ENCODE measurements at regions not wholly inside any gene's neighbourhood (a gene's known extent, or its start where the extent isn't known, plus 50 kb on each side); places are given as distances from the start of the nearest gene placed in this dataset.
"Not testable (repeated sequence)": the region's sequence is repeated elsewhere in the genome, so short reads cannot be mapped to it uniquely, and the experiment has no call there.

DNA sequence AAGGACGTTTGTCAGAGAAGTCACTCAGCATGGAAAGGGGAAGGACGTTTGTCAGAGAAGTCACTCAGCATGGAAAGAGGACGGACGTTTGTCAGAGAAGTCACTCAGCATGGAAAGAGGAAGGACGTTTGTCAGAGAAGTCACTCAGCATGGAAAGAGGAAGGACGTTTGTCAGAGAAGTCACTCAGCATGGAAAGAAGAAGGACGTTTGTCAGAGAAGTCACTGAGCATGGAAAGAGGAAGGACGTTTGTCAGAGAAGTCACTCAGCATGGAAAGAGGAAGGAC, 71.2 kb upstream of the TWIST2 start:
- TF ChIP-seq CTCF (IDR thresholded peaks at IDR 0.05 in 4 of 5, conservative IDR thresholded peaks at IDR 0.05 in 1 of 5); POLR2A (IDR thresholded peaks at IDR 0.05): not testable (repeated sequence)
